K562 (cell line): ENCODE measurements at regions not wholly inside any gene's neighbourhood (a gene's known extent, or its start where the extent isn't known, plus 50 kb on each side); places are given as distances from the start of the nearest gene placed in this dataset.

Experiments used
- CHD2 ChIP-seq: IDR thresholded peaks from 2 replicates; pipeline ENCODE4 v1.6.1; 2011; ENCODE audit warnings: low read depth, low read length
- CHD4 ChIP-seq: fragments of 200-600 bp; sonication (generic); IDR thresholded peaks from 3 replicates; pipeline ENCODE4 v1.6.1; 2012; ENCODE audit warnings: low read depth, mild to moderate bottlenecking, mixed read lengths, low read length, inconsistent platforms; ENCODE audit not compliant: insufficient read depth, insufficient replicate concordance, poor library complexity, severe bottlenecking
- HDAC2 ChIP-seq: fragments of 450-650 bp; IDR thresholded peaks from 2 replicates; pipeline ENCODE4 v1.6.1; 2016; ENCODE audit warnings: mild to moderate bottlenecking
- KHSRP ChIP-seq: fragments of 450-650 bp; IDR thresholded peaks from 2 replicates; pipeline ENCODE4 v1.6.1; 2017
- NUFIP1 ChIP-seq: fragments of 450-650 bp; IDR thresholded peaks from 2 replicates; pipeline ENCODE4 v1.6.1; 2018; ENCODE audit not compliant: partially characterized antibody
- POLR2A ChIP-seq: fragments of 450-650 bp; conservative IDR thresholded peaks from 2 replicates; pipeline ENCODE4 v1.6.1; 2016
- ZC3H4 ChIP-seq: sonication (generic); formaldehyde crosslinking; IDR thresholded peaks from 2 replicates; pipeline ENCODE4 v1.9.0; 2021; ENCODE audit warnings: missing genetic modification reagents, borderline replicate concordance
- ZNF239 ChIP-seq: fragments of 250-450 bp; sonication (Bioruptor Pico); IDR thresholded peaks from 2 replicates; pipeline ENCODE4 v1.4.0; 2020; ENCODE audit warnings: mild to moderate bottlenecking
- TF ChIP-seq, protein P1 (sequence below), 3 experiments: IDR thresholded peaks in 2 of 3; conservative IDR thresholded peaks in 1 of 3; 2 replicates each; pipeline ENCODE4 v1.5.1; 2011 to 2012; ENCODE audit warnings: low read length in 3 of 3, mild to moderate bottlenecking in 3 of 3, control low read depth in 2 of 3, improper control_type of control experiment in 1 of 3, inconsistent platforms in 1 of 3, low read depth in 1 of 3, mixed read lengths in 1 of 3, moderate library complexity in 1 of 3; ENCODE audit not compliant: insufficient read depth in 2 of 3
- TF ChIP-seq, protein P2 (sequence below), 2 experiments: fragments of 450-650 bp; IDR thresholded peaks; 2 replicates each; pipeline ENCODE4 v1.6.1; 2016; ENCODE audit warnings: mild to moderate bottlenecking in 2 of 2, borderline replicate concordance in 1 of 2, low read depth in 1 of 2, moderate library complexity in 1 of 2
- TF ChIP-seq, protein P3 (sequence below): fragments of 250-450 bp; sonication (Bioruptor Pico); IDR thresholded peaks from 2 replicates; pipeline ENCODE4 v1.9.0; 2021; ENCODE audit warnings: mild to moderate bottlenecking, inconsistent platforms
- TF ChIP-seq, protein P4 (sequence below): sonication (generic); formaldehyde crosslinking; IDR thresholded peaks from 2 replicates; pipeline ENCODE4 v1.8.0; 2022; ENCODE audit warnings: mild to moderate bottlenecking, missing genetic modification reagents

DNA sequence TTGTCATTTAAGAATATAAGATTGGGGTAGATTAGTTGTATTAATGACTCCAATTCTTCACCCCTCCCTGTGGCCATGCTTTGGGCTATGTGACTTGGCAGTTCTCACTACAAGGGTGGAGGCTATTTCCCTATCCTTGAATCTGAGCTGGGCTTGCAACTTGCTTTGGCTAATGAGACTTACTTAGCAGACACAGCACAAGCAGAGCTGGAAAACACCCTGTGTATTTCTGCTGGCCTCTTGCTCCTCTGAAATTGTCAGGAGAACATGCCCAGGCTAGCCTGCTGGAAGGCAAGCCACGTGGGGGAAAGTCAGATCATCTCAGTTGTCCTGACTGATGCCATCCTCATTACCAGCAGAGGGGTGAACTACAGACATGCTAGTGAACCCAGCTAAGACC, 126.5 kb upstream of the HDGFL1 start:
- no peak for TF ChIP-seq KHSRP
- TF ChIP-seq, protein P1, sequence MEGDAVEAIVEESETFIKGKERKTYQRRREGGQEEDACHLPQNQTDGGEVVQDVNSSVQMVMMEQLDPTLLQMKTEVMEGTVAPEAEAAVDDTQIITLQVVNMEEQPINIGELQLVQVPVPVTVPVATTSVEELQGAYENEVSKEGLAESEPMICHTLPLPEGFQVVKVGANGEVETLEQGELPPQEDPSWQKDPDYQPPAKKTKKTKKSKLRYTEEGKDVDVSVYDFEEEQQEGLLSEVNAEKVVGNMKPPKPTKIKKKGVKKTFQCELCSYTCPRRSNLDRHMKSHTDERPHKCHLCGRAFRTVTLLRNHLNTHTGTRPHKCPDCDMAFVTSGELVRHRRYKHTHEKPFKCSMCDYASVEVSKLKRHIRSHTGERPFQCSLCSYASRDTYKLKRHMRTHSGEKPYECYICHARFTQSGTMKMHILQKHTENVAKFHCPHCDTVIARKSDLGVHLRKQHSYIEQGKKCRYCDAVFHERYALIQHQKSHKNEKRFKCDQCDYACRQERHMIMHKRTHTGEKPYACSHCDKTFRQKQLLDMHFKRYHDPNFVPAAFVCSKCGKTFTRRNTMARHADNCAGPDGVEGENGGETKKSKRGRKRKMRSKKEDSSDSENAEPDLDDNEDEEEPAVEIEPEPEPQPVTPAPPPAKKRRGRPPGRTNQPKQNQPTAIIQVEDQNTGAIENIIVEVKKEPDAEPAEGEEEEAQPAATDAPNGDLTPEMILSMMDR (IDR thresholded peaks at IDR 0.05 in 2 of 3, conservative IDR thresholded peaks at IDR 0.05 in 1 of 3; ENCODE audit: insufficient read depth in 2 of 3, low read depth in 1 of 3, low read length in 3 of 3): no peak
- TF ChIP-seq CHD4: no peak
- no peak for TF ChIP-seq ZC3H4
- TF ChIP-seq, protein P2, sequence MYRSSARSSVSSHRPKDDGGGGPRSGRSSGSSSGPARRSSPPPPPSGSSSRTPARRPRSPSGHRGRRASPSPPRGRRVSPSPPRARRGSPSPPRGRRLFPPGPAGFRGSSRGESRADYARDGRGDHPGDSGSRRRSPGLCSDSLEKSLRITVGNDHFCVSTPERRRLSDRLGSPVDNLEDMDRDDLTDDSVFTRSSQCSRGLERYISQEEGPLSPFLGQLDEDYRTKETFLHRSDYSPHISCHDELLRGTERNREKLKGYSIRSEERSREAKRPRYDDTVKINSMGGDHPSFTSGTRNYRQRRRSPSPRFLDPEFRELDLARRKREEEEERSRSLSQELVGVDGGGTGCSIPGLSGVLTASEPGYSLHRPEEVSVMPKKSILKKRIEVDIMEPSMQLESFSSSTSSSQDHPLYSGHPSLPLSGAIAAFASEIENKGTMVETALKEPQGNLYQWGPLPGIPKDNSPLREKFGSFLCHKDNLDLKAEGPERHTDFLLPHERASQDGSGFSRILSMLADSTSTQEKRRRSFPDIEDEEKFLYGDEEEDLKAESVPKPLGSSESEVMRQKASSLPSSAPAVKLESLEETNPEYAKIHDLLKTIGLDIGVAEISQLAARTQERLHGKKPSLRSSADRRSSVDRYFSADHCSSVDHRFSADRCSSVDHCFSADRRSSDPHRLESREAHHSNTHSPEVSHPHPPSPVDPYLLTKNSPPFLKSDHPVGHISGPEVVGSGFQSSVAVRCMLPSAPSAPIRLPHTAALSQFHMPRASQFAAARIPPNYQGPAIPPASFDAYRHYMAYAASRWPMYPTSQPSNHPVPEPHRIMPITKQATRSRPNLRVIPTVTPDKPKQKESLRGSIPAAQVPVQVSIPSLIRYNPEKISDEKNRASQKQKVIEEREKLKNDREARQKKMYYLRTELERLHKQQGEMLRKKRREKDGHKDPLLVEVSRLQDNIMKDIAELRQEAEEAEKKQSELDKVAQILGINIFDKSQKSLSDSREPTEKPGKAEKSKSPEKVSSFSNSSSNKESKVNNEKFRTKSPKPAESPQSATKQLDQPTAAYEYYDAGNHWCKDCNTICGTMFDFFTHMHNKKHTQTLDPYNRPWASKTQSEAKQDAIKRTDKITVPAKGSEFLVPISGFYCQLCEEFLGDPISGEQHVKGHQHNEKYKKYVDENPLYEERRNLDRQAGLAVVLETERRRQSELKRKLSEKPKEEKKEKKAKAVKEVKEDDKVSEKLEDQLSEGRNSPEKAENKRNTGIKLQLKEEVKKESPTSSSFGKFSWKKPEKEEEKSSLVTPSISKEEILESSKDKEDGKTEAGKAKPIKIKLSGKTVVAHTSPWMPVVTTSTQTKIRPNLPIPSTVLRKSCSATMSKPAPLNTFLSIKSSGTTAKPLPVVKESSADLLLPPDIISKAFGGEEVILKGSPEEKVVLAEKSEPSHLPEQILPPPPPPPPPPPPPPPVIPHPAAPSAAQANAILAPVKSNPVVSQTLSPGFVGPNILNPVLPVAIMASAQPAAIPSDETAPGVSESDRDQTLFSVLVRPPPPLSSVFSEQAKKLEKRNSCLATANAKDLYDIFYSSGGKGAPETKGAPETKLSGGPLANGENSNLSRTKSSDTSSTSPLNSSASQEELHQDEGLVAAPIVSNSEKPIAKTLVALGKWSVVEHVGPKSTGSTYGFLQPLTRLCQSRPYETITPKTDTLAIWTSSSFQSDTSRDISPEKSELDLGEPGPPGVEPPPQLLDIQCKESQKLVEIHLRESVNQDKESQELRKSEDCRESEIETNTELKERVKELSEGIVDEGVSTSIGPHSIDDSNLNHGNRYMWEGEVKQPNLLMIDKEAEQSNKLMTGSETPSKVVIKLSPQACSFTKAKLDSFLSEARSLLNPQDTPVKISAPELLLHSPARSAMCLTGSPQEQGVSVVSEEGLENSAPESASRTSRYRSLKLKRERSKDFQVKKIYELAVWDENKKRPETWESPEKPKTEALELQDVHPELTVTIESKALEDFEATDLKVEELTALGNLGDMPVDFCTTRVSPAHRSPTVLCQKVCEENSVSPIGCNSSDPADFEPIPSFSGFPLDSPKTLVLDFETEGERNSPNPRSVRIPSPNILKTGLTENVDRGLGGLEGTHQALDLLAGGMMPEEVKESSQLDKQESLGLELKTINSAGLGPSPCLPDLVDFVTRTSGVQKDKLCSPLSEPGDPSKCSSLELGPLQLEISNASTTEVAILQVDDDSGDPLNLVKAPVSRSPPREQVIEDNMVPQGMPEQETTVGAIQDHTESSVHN (IDR thresholded peaks at IDR 0.05; ENCODE audit: borderline replicate concordance in 1 of 2, low read depth in 1 of 2): no peak
- TF ChIP-seq POLR2A: no peak
- TF ChIP-seq HDAC2: no peak
- TF ChIP-seq, protein P3, sequence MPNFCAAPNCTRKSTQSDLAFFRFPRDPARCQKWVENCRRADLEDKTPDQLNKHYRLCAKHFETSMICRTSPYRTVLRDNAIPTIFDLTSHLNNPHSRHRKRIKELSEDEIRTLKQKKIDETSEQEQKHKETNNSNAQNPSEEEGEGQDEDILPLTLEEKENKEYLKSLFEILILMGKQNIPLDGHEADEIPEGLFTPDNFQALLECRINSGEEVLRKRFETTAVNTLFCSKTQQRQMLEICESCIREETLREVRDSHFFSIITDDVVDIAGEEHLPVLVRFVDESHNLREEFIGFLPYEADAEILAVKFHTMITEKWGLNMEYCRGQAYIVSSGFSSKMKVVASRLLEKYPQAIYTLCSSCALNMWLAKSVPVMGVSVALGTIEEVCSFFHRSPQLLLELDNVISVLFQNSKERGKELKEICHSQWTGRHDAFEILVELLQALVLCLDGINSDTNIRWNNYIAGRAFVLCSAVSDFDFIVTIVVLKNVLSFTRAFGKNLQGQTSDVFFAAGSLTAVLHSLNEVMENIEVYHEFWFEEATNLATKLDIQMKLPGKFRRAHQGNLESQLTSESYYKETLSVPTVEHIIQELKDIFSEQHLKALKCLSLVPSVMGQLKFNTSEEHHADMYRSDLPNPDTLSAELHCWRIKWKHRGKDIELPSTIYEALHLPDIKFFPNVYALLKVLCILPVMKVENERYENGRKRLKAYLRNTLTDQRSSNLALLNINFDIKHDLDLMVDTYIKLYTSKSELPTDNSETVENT: no peak
- TF ChIP-seq CHD2: no peak
- TF ChIP-seq NUFIP1: no peak
- TF ChIP-seq ZNF239 (CRISPR knock-in tag): no peak
- TF ChIP-seq, protein P4, sequence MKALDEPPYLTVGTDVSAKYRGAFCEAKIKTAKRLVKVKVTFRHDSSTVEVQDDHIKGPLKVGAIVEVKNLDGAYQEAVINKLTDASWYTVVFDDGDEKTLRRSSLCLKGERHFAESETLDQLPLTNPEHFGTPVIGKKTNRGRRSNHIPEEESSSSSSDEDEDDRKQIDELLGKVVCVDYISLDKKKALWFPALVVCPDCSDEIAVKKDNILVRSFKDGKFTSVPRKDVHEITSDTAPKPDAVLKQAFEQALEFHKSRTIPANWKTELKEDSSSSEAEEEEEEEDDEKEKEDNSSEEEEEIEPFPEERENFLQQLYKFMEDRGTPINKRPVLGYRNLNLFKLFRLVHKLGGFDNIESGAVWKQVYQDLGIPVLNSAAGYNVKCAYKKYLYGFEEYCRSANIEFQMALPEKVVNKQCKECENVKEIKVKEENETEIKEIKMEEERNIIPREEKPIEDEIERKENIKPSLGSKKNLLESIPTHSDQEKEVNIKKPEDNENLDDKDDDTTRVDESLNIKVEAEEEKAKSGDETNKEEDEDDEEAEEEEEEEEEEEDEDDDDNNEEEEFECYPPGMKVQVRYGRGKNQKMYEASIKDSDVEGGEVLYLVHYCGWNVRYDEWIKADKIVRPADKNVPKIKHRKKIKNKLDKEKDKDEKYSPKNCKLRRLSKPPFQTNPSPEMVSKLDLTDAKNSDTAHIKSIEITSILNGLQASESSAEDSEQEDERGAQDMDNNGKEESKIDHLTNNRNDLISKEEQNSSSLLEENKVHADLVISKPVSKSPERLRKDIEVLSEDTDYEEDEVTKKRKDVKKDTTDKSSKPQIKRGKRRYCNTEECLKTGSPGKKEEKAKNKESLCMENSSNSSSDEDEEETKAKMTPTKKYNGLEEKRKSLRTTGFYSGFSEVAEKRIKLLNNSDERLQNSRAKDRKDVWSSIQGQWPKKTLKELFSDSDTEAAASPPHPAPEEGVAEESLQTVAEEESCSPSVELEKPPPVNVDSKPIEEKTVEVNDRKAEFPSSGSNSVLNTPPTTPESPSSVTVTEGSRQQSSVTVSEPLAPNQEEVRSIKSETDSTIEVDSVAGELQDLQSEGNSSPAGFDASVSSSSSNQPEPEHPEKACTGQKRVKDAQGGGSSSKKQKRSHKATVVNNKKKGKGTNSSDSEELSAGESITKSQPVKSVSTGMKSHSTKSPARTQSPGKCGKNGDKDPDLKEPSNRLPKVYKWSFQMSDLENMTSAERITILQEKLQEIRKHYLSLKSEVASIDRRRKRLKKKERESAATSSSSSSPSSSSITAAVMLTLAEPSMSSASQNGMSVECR (CRISPR knock-in tag): no peak
